ENCODE measurements at regions not wholly inside any gene's neighbourhood (a gene's known extent, or its start where the extent isn't known, plus 50 kb on each side); places are given as distances from the start of the nearest gene placed in this dataset.

DNA sequence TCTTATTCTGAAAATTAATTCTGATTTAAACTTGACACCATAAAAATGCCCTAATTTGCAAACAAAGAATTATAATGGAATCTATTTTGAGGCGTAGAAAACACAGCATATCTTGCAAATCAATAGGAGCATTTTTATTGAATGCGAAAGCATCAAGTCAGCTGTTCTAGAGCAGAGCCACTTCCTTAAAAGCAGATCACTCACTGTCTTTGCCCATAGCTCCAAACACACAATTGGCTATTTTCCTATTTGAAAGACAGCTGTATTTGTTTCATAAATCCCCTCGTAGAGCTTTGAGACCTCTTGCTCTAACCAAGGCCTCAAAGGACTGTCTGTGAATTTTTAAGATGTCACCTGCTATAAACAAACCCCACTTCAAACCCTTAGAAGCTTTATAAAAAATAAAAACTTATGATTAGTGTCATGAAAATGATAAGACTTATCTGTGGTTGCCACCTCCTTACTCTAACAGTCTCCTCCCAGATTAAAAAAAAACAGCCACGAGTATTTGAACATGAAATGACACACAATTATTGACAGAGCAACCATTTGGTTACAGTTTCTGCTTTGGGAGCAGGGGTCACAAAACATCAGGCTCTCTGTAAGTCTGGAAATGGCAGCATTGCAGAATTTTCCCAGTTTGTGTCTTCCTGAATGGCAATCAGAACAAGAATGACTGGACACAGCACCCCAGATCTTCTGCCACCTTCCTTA lies 75.6 kb upstream of the RASEF start:
- Mint-ChIP-seq H3K27me3 (ENCODE audit: low read depth) (peaks cover 3% of the 10 kb centered on the region), H3K9me3 (no peaks in the 10 kb centered on the region), H3K36me3 (ENCODE audit: low read depth) (no peaks in the 10 kb centered on the region), H3K4me3 (no peak overlapping the region), H3K4me1 (peaks cover 8% of the 10 kb centered on the region), H3K27ac (ENCODE audit: unreplicated experiment) (no peak overlapping the region)
- no peak for DNase-seq (ENCODE audit: low read depth, low spot score)
- TF ChIP-seq, protein P1, sequence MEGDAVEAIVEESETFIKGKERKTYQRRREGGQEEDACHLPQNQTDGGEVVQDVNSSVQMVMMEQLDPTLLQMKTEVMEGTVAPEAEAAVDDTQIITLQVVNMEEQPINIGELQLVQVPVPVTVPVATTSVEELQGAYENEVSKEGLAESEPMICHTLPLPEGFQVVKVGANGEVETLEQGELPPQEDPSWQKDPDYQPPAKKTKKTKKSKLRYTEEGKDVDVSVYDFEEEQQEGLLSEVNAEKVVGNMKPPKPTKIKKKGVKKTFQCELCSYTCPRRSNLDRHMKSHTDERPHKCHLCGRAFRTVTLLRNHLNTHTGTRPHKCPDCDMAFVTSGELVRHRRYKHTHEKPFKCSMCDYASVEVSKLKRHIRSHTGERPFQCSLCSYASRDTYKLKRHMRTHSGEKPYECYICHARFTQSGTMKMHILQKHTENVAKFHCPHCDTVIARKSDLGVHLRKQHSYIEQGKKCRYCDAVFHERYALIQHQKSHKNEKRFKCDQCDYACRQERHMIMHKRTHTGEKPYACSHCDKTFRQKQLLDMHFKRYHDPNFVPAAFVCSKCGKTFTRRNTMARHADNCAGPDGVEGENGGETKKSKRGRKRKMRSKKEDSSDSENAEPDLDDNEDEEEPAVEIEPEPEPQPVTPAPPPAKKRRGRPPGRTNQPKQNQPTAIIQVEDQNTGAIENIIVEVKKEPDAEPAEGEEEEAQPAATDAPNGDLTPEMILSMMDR (conservative IDR thresholded peaks at IDR 0.05) = no peak

DNA sequence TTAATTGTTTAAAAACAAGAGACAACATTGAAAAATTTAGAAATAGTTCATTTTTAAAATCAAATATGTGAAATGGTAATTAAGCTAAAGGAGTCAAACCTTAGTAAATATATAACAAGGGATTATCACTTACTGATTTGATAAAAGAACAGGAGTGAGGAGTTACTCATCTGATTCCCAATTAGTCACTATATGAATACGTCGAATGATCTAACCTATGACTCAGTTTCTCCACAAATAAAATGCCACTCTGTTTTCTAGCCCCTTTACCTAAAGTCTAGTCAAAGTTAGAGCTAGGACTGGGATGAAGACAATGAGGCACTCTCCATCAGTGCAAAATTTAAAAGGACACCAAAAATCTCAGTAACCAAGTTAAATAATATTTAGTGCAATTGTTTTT lies 70.4 kb upstream of the RASEF start:
- peaks cover 2% of the 10 kb centered on the region for H3K9me3 Mint-ChIP-seq

DNA sequence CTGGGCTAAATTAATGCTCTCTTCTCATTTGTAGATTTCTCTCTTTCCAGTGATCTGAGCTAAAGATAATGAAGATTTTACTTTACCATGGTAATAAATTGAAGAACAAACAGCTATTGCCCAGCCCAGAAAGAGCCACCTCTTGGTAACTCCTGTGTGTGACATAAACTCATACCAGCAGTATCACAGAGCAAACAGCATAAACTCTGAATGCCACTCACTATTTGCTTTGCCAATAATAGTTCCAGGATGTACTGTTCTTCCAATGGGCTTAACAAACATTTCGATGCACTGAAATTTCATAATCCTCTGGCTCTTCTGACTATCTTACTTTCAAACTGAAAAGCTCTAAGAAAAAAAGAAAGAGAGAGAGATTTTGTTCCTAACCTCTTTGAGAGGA lies 69.8 kb upstream of the RASEF start:
- Mint-ChIP-seq H3K4me3 (no peak overlapping the region), H3K27me3 (ENCODE audit: low read depth) (peaks cover 3% of the 10 kb centered on the region), H3K27ac (ENCODE audit: unreplicated experiment) (no peak overlapping the region), H3K9me3 (peaks cover 2% of the 10 kb centered on the region), H3K4me1 (peaks cover 5% of the 10 kb centered on the region), H3K36me3 (ENCODE audit: low read depth) (no peaks in the 10 kb centered on the region)
- TF ChIP-seq, protein P1 (conservative IDR thresholded peaks at IDR 0.05) = no peak
- no peak for DNase-seq (ENCODE audit: low read depth, low spot score)

More for the DNA sequence above, 70.4 kb upstream of the RASEF start:
- Mint-ChIP-seq H3K4me1 (peaks cover 8% of the 10 kb centered on the region), H3K27ac (ENCODE audit: unreplicated experiment) (no peak overlapping the region), H3K36me3 (ENCODE audit: low read depth) (no peaks in the 10 kb centered on the region), H3K27me3 (ENCODE audit: low read depth) (peaks cover 3% of the 10 kb centered on the region), H3K4me3 (no peak overlapping the region)
- DNase-seq (ENCODE audit: low read depth, low spot score) = no peak
- TF ChIP-seq, protein P1 (conservative IDR thresholded peaks at IDR 0.05) = no peak

DNA sequence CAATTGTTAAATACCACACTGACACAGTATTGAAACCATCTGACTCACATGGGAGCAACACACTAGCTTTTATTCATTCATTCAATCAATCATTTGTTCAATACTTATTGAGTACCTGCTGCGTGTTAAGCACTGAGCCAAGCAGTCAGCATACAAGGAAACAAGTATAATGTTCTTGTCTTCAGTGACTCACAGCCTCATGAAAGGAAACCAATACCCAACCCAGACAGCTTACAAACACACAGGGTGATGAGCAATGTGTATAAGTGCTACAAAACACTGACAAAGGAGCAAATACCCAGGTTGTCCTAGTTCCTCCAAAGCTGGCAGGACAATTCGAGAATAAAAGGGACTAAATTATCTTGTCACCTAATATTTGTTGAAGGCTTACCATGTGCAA lies 67.6 kb upstream of the RASEF start:
- H3K36me3 Mint-ChIP-seq (ENCODE audit: low read depth) = no peaks in the 10 kb centered on the region

DNA sequence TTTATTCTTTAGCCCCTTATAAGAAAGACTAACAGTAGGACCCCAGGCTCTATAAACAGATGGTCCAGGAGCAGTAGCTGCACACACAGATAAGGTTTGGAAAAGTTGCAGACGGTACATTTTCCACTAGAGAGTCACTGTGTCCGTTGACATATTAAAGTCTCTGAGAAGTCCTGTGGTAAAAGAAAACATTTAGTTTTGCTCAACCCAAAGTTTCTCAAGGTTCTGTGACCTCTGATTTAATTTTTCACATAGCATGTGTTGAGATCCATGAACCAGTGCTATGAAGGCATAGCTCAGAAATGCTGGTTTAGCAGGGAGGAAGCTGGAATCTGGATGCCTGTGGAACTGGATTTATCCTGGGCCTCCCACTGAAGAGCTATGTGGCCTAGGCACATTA lies 62.7 kb upstream of the RASEF start:
- H3K4me1 Mint-ChIP-seq = no peaks in the 10 kb centered on the region
- TF ChIP-seq, protein P1 (conservative IDR thresholded peaks at IDR 0.05) = no peak
- no peak for DNase-seq (ENCODE audit: low read depth, low spot score)
- H3K36me3 Mint-ChIP-seq (ENCODE audit: low read depth) = no peaks in the 10 kb centered on the region
- H3K9me3 Mint-ChIP-seq = peaks cover 2% of the 10 kb centered on the region
- no peaks in the 10 kb centered on the region for H3K27me3 Mint-ChIP-seq (ENCODE audit: low read depth)
- H3K4me3 Mint-ChIP-seq = no peak overlapping the region
- H3K27ac Mint-ChIP-seq (ENCODE audit: unreplicated experiment) = no peak overlapping the region

More for the DNA sequence above, 67.6 kb upstream of the RASEF start:
- H3K27ac Mint-ChIP-seq (ENCODE audit: unreplicated experiment) = no peak overlapping the region
- H3K9me3 Mint-ChIP-seq = peaks cover 2% of the 10 kb centered on the region
- TF ChIP-seq, protein P1 (conservative IDR thresholded peaks at IDR 0.05) = no peak
- H3K27me3 Mint-ChIP-seq (ENCODE audit: low read depth) = peaks cover 3% of the 10 kb centered on the region
- no peak overlapping the region for H3K4me3 Mint-ChIP-seq
- DNase-seq (ENCODE audit: low read depth, low spot score) = no peak
- H3K4me1 Mint-ChIP-seq = no peaks in the 10 kb centered on the region

Measured in neural crest cell (in vitro differentiated cells).